ENCODE measurements at regions not wholly inside any gene's neighbourhood (a gene's known extent, or its start where the extent isn't known, plus 50 kb on each side); places are given as distances from the start of the nearest gene placed in this dataset.

DNA sequence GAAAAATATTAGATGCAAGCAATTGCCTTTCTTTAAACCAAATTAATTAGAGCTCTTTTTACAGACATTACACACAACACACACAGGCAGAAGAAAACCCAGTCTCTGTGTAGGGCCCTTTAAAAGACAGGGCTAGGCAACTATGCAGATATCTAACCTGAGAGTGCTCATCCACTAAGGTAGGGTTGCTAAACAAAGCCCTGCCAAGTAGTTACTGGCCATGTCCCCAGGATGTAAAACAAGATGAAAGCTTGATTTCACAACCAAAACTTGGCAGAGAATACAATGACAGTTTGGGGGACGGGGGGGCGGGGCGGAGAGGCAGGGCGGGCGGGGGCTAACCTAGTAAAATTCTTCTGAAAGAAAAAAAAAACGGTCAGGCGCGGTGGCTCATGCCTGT, 669.0 kb upstream of the CA10 start:
- TF ChIP-seq, protein P1, sequence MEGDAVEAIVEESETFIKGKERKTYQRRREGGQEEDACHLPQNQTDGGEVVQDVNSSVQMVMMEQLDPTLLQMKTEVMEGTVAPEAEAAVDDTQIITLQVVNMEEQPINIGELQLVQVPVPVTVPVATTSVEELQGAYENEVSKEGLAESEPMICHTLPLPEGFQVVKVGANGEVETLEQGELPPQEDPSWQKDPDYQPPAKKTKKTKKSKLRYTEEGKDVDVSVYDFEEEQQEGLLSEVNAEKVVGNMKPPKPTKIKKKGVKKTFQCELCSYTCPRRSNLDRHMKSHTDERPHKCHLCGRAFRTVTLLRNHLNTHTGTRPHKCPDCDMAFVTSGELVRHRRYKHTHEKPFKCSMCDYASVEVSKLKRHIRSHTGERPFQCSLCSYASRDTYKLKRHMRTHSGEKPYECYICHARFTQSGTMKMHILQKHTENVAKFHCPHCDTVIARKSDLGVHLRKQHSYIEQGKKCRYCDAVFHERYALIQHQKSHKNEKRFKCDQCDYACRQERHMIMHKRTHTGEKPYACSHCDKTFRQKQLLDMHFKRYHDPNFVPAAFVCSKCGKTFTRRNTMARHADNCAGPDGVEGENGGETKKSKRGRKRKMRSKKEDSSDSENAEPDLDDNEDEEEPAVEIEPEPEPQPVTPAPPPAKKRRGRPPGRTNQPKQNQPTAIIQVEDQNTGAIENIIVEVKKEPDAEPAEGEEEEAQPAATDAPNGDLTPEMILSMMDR (IDR thresholded peaks at IDR 0.05) = no peak
- TF ChIP-seq POLR2A (IDR thresholded peaks at IDR 0.05) = no peak

All from thyroid gland (tissue), 4 donors.